Fibroblast of the aortic adventitia (primary cell): ENCODE measurements at regions not wholly inside any gene's neighbourhood (a gene's known extent, or its start where the extent isn't known, plus 50 kb on each side); places are given as distances from the start of the nearest gene placed in this dataset.
A peak's percentile ranks its signal among the peaks of the same experiment; 100 is the strongest.

Experiments
- DNase-seq: peaks from one replicate; pipeline ENCODE4 v3.0.0-alpha.2; 2010; ENCODE audit warnings: low read depth
- H3K4me3 ChIP-seq: 2 replicates; pipeline ENCODE4 v1.5.1; 2011; ENCODE audit warnings: low read depth, mild to moderate bottlenecking, control low read depth, low read length, moderate library complexity
- CTCF ChIP-seq: IDR thresholded peaks from 2 replicates; pipeline ENCODE4 v1.5.1; 2011; ENCODE audit warnings: mild to moderate bottlenecking, low read length, control low read depth, inconsistent platforms; ENCODE audit not compliant: insufficient read depth

- DNase-seq: peak; percentile 84
- H3K4me3 ChIP-seq: peak overlapping the region; percentile 70
- TF ChIP-seq CTCF: peak; percentile 99
Observed at GRCh38 chr11:122202951-122203456, 87.0 kb upstream of the BLID start.

- TF ChIP-seq CTCF: no peak
- H3K4me3 ChIP-seq: peak overlapping the region; percentile 70
- peak; percentile 95 for DNase-seq
Observed at GRCh38 chr11:122202161-122202950, 86.3 kb upstream of the BLID start.

- TF ChIP-seq CTCF: no peak
- H3K4me3 ChIP-seq: peak overlapping the region; percentile 46
- no peak for DNase-seq
Observed at GRCh38 chr11:122201106-122201505, 85.1 kb upstream of the BLID start.

- TF ChIP-seq CTCF: no peak
- DNase-seq: peak; percentile 64
- no peak overlapping the region for H3K4me3 ChIP-seq
Observed at GRCh38 chr11:122199661-122200060, 83.6 kb upstream of the BLID start.

GRCh38 chr11:122198291-122198983 lies 82.4 kb upstream of the BLID start:
- TF ChIP-seq CTCF: no peak
- H3K4me3 ChIP-seq: no peak overlapping the region
- peak; percentile 64 for DNase-seq

GRCh38 chr11:122197066-122197987 lies 81.3 kb upstream of the BLID start:
- no peak for TF ChIP-seq CTCF
- peak; percentile 97 for DNase-seq
- H3K4me3 ChIP-seq: no peak overlapping the region
